Neural crest cell (in vitro differentiated cells): ENCODE measurements at regions not wholly inside any gene's neighbourhood (a gene's known extent, or its start where the extent isn't known, plus 50 kb on each side); places are given as distances from the start of the nearest gene placed in this dataset.

Experiments
- DNase-seq: peaks from one replicate; pipeline ENCODE4 v3.0.0; 2021; ENCODE audit warnings: low read depth, mixed read lengths, low spot score
- H3K27ac Mint-ChIP-seq: one replicate; pipeline ENCODE4 v1.8.0; 2021; ENCODE audit warnings: mild to moderate bottlenecking, mixed read lengths; ENCODE audit not compliant: unreplicated experiment
- H3K27me3 Mint-ChIP-seq: 2 replicates; pipeline ENCODE4 v1.8.0; 2021; ENCODE audit warnings: low read depth, mild to moderate bottlenecking, mixed read lengths
- H3K36me3 Mint-ChIP-seq: 2 replicates; pipeline ENCODE4 v1.8.0; 2021; ENCODE audit warnings: low read depth, mild to moderate bottlenecking, mixed read lengths
- H3K4me1 Mint-ChIP-seq: 2 replicates; pipeline ENCODE4 v1.8.0; 2021; ENCODE audit warnings: mixed read lengths
- H3K4me3 Mint-ChIP-seq: one replicate; pipeline ENCODE4 v1.8.0; 2021; ENCODE audit warnings: mild to moderate bottlenecking, mixed read lengths
- H3K9me3 Mint-ChIP-seq: 2 replicates; pipeline ENCODE4 v1.8.0; 2021; ENCODE audit warnings: mixed read lengths
- CTCF ChIP-seq: fragments of 200-600 bp; sonication (generic); conservative IDR thresholded peaks from 2 replicates; pipeline ENCODE4 v1.5.0; 2021; ENCODE audit warnings: antibody characterized with exemption, mild to moderate bottlenecking

GRCh38 chr7:46197785-46198540 lies 276.9 kb upstream of the IGFBP3 start:
- no peaks in the 10 kb centered on the region for H3K36me3 Mint-ChIP-seq
- H3K9me3 Mint-ChIP-seq, result peaks cover 2% of the 10 kb centered on the region
- H3K27me3 Mint-ChIP-seq, result no peaks in the 10 kb centered on the region
- no peak for DNase-seq
- TF ChIP-seq CTCF, result no peak
- peaks cover 17% of the 10 kb centered on the region for H3K4me1 Mint-ChIP-seq
- no peak overlapping the region for H3K4me3 Mint-ChIP-seq
- H3K27ac Mint-ChIP-seq, result no peak overlapping the region

- H3K4me1 Mint-ChIP-seq, result peaks cover 17% of the 10 kb centered on the region
- peaks cover 2% of the 10 kb centered on the region for H3K9me3 Mint-ChIP-seq
- H3K4me3 Mint-ChIP-seq, result no peak overlapping the region
- no peak for TF ChIP-seq CTCF
- no peaks in the 10 kb centered on the region for H3K36me3 Mint-ChIP-seq
- no peak overlapping the region for H3K27ac Mint-ChIP-seq
- DNase-seq, result no peak
- H3K27me3 Mint-ChIP-seq, result no peaks in the 10 kb centered on the region
Observed at GRCh38 chr7:46195934-46196333, 274.9 kb upstream of the IGFBP3 start.

GRCh38 chr7:46192271-46192670 lies 271.2 kb upstream of the IGFBP3 start:
- no peak for TF ChIP-seq CTCF
- Mint-ChIP-seq H3K4me1 (peaks cover 2% of the 10 kb centered on the region), H3K4me3 (no peak overlapping the region), H3K36me3 (no peaks in the 10 kb centered on the region), H3K27me3 (no peaks in the 10 kb centered on the region), H3K9me3 (peaks cover 2% of the 10 kb centered on the region), H3K27ac (no peak overlapping the region)
- DNase-seq, result no peak

- DNase-seq, result no peak
- no peaks in the 10 kb centered on the region for H3K27me3 Mint-ChIP-seq
- TF ChIP-seq CTCF, result no peak
- no peak overlapping the region for H3K4me3 Mint-ChIP-seq
- H3K9me3 Mint-ChIP-seq, result peaks cover 2% of the 10 kb centered on the region
- no peaks in the 10 kb centered on the region for H3K4me1 Mint-ChIP-seq
- no peaks in the 10 kb centered on the region for H3K36me3 Mint-ChIP-seq
- H3K27ac Mint-ChIP-seq, result no peak overlapping the region
Observed at GRCh38 chr7:46191776-46192175, 270.7 kb upstream of the IGFBP3 start.

GRCh38 chr7:46191296-46191695 lies 270.2 kb upstream of the IGFBP3 start:
- TF ChIP-seq CTCF, result no peak
- H3K9me3 Mint-ChIP-seq, result peaks cover 2% of the 10 kb centered on the region
- H3K4me3 Mint-ChIP-seq, result no peak overlapping the region
- H3K4me1 Mint-ChIP-seq, result no peaks in the 10 kb centered on the region
- no peak overlapping the region for H3K27ac Mint-ChIP-seq
- no peaks in the 10 kb centered on the region for H3K27me3 Mint-ChIP-seq
- no peak for DNase-seq
- no peaks in the 10 kb centered on the region for H3K36me3 Mint-ChIP-seq
